Islet precursor cell (in vitro differentiated cells): ENCODE measurements at regions not wholly inside any gene's neighbourhood (a gene's known extent, or its start where the extent isn't known, plus 50 kb on each side); places are given as distances from the start of the nearest gene placed in this dataset.
"Not testable (repeated sequence)": the region's sequence is repeated elsewhere in the genome, so short reads cannot be mapped to it uniquely, and the experiment has no call there.

Source experiments
- DNase-seq: peaks from one replicate; pipeline ENCODE4 v3.0.0-alpha.2; 2018

DNA sequence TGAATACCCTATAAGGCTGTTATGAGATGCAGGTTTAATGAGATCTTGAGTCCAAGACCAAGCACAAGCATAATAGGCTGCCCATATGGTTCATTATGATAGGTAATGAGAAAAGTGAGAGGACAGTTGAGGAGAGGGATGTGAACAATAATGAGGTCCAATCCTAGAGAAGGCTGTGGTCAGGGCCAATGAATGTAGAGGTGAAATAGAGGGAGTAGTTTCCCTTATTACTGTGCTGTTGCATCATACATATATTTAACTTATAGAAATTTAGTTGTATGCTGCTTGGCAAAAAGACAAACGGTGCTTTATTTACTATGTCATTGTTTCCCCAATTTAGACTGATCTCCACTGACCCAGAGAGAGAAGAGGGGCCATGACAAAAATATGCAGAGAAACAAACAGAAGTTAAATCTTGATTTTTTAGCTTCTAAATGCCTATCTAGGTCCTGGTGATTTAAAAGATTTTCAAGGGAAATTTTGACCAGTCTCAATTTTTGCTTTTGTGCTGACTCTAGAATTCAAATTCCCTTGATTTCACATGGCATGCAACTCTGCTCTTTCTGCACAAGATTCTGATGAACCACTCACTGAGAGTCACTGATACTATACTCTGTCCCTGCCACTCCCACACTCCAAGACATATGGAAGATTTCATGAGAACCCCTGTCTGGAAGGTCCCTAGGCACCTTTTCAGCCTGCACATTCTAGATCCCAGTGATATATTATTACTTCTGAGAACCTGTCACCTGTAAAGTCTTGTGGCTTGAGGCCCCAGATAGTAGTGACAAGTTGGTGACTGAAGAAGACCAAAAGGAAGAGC is 159.7 kb downstream of the VSIG4 start:
- DNase-seq: no peak

DNA sequence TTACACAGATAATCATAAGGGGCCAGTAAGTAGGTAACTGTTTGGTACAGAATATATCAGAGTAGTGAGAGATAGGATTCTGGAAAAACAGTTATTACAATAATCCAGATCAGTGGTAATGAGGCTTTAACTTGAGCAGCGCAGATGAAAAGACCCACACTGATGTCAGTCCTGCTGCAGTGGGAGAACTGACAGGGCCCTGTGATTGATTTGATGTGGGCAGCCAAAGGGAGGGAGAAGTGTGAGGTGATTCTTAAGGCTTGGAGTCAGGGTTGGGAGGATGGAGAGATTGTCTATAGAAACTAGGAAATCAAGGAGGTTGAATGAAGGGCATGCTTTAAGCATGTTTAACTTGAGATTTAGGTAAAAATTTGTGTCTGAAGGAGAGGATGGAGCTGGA is 161.4 kb downstream of the VSIG4 start:
- no peak for DNase-seq

DNA sequence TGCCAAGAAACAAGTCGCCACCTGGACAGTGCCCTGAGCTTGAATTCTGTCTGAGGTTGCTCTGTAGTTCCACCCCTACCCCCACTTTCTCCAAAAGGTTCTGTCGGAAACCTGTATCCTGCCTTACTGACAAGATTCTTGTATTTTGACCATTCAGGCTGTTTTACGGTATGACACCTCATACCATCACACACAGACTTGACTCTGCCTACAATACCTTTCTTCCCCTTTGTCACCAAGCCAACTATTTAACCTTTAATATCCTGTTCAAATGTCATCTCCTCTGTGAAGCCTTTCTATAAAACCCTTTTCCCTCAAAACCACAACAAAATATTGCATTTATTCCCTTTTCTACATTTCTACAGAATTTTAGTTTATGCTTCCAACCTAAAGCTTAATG is 161.9 kb downstream of the VSIG4 start:
- DNase-seq: no peak

DNA sequence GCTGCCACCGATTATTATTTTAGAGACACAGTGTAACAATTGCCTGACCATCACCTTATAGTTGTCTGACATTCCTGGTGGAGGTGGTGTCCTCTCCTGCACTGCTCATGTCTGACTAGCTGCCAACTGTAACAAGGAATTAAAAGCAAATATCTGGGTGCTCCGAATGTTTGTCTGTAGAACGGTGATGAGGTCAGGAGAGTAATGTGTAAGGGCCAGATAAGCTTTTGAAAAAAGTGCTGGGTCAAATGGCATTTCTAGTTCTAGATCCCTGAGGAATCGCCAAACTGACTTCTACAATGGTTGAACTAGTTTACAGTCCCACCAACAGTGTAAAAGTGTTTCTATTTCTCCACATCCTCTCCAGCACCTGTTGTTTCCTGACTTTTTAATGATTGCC is 164.3 kb downstream of the VSIG4 start:
- DNase-seq: not testable (repeated sequence)

DNA sequence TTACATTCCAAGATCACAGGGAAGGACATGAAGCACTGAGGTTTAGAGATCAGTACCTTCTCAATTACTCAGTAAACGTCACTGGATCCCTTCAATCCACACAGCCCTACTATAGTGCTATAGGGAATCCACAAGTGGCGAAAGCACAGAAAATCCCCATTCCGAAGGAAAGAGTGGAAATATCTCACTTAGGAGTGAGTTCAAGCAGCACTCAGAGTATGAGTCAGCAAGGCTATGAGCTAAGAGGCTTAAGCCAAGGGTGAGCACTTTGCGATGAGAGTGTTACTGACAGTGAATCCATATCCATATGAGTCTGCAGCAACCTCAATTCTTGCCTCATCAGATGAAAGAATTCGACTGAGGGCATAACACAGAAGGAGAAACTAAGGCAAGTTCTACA is 165.1 kb downstream of the VSIG4 start:
- no peak for DNase-seq

DNA sequence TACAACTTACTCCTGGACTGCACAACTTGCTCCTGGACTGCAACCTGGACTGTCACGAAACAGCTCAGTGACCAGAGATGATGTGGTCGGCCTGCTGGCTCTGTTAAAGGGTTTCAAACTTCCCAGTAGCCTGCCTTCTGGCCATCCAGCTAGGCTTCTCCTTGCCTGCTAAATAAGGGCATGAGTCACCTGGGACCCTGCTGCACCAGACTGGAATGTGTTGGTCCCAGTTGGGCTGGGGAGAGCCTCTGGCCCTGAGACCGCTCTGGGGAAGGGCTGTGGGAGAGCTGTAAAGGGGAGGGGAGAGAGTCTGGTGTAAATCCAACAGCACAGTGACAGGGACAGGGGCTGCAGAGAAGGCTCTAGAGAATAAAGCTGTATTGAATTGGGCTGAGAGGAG is 165.8 kb downstream of the VSIG4 start:
- peak; percentile 91 for DNase-seq

DNA sequence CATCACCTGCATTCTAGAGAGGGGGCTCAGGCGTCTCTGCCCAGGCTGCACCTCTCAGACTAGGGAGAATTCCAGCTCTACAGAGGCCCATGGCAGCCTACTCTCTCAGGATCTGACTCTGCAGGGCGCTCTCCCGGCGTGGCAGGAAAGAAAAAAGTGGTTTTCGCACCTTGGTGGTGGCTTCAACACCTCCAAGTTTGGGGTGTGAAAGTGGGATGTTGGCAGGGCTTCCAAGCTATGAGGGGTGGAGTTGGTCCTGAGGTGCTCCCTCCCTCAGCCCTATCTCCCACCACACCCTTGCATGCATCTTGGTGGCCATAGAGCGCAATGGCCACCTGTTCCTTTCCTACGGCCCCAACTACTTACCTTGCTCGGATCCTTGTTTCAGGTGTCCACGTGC is 166.5 kb downstream of the VSIG4 start:
- DNase-seq: no peak

DNA sequence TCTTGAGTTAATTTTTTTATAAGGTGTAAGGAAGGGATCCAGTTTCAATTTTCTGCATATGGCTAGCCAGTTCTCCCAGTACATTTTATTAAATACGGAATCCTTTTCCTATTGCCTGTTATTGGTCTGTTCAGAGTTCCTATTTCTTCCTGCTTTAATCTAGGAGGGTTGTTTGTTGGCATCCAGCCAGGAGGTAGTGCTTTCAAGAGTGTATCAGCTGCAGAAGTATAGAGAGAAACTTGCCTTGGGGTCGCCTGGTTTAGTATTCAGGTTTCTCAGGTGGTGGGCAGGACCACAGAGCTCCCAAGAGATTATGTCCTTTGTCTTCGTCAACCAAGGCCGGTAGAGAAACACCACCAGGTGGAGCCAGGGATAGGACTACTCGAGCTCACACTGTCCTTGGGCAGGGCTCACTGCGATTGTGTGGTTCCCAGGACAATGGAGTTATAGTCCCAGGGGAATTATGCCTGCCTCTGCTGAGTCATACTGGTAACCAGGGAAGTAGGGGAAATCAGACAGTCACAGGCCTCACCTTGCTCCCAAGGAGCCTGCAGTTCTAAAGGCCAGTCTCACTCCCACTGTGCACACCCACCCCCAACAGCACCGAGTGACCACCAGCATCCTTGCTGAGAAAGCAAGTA is 168.1 kb downstream of the VSIG4 start:
- peak; percentile 90 for DNase-seq

DNA sequence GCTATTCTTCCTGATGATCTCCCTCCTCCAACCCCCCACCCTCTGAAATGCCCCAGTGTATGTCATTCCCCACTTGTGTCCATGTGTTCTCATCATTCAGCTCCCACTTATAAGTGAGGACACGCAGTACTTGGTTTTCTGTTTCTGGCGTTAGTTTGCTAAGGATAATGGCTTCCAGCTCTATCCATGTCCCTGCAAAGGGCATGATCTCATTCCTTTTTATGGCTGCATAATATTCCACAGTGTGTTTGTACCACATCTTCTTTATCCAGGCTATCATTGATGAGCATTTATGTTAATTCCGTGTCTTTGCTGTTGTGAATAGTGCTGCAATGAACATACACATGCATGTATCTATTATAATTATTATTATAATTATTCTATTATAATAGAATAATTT is 169.3 kb downstream of the VSIG4 start:
- not testable (repeated sequence) for DNase-seq

DNA sequence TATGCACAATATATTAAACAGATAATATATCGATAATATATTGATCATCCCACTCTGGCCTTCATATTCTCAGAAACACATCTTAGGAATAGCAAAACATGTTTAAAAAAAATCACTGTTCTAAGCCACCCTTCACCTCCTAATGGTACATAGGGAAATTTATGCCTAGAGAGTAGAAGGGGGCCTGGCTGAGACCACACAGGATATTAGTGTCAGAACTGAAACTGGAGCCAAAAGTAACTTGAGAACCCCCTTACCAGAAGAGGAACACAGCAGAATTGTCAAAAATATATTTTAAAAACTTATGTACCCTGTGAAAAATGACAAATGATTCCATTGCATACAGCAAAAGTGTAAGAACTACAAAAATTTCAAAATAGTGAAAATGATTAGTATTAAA is 173.1 kb downstream of the VSIG4 start:
- DNase-seq: no peak

DNA sequence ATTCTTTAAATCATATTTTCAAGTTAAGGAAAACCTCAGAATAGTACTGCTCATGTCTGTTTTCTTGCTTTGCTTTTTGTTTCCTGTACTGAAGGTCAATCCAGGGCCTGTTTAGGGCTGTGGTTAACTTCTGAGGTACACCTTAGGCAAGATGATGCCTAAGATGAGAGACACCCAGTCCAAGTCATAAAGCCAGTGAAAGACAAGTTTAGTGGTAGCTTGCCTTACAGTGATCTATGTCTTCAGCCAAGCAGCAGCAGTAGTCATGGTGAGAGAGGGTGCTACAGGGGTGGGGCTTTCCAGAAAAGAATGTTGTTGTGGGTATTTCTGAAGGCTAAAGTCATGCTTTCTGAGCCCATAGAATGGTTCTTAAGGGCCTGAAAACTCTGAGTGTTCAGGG is 173.7 kb downstream of the VSIG4 start:
- no peak for DNase-seq

DNA sequence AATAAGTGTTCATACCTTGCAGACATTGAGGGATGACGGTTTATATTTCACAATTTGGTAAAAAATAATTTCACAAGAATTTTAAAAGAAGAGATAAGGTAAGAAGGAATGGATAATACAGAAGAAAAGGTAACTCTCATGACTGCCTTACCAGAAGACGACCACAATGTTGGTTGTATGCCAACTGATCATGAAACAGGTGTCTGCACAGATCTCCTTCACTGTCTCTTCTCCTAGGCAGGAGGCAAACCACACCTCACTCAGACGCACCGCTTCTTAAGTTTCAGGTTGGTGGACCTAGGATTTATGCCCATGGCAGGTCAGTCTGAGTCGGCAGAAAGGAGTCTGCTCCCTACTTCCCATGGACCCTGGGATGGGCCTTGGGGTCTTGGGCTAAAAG is 177.2 kb downstream of the VSIG4 start:
- DNase-seq: no peak

DNA sequence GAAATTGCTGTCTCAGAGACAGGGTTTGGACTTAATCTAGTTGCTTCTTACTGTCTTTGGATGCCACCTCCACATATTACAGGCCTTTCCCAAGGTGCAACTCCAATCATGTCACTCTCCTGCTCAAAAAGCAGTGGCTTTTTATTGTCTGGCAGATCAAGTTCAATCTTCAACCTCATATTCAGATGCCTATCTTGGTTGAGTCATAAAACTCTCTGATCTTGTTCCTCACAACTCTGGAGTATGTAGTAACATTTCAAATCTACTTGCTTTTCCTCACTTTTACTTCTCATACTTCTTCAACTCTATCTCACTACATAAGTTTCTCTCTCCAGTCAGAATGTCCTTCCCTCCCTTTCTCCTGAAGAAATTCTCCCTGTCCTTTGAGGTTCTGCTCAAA is 180.6 kb downstream of the VSIG4 start:
- no peak for DNase-seq

DNA sequence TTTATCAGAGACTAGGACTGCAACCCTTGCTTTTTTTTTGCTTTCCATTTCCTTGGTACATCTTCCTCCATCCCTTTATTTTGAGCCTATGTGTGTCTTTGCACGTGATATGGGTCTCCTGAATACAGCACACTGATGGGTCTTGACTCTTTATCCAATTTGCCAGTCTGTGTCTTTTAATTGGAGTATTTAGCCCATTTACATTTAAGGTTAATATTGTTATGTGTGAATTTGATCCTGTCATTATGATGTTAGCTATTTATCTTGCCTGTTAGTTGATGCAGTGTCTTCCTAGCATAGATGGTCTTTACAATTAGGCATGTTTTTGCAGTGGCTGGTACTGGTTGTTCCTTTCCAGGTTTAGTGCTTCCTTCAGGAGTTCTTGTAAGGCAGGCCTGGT is 185.4 kb downstream of the VSIG4 start:
- DNase-seq: not testable (repeated sequence)

DNA sequence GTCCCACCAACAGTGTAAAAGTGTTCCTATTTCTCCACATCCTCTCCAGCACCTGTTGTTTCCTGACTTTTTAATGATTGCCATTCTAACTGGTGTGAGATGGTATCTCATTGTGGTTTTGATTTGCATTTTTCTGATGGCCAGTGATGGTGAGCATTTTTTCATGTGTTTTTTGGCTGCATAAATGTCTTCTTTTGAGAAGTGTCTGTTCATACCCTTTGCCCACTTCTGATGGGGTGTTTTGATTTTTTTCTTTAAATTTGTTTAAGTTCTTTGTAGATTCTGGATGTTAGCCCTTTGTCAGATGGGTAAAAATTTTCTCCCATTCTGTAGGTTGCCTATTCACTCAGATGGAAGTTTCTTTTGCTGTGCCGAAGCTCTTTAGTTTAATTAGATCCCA is 183.9 kb downstream of the MSN start:
- not testable (repeated sequence) for DNase-seq

DNA sequence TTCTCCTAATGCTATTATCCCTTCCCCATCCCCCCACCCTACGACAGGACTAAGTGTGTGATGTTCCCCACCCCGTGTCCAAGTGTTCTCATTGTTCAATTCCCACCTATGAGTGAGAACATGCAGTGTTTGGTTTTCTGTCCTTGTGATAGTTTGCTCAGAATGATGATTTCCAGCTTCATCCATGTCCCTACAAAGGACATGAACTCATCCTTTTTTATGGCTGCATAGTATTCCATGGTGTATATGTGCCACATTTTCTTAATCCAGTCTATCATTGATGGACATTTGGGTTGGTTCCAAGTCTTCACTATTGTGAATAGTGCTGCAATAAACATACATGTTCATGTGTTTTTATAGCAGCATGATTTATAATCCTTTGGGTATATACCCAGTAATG is 183.4 kb downstream of the MSN start:
- not testable (repeated sequence) for DNase-seq

DNA sequence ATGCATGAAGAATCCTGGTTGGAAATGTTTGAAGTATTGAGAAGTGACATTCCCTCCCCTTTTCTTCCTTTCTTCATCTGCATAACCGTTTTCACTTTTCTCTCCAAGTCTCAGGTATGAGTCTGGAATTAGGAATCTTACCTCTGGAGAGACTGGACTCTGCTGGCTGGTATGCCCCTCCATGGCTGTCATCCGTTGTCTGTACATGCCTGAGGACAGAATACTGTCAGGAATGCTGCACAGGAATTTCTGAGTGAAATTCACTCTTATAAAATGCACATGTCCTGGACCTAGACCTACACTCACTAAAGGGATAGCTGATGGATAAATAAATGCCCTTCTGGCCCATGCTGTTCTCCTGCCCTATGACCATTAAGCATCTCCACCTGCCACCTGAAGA is 179.5 kb downstream of the MSN start:
- no peak for DNase-seq

DNA sequence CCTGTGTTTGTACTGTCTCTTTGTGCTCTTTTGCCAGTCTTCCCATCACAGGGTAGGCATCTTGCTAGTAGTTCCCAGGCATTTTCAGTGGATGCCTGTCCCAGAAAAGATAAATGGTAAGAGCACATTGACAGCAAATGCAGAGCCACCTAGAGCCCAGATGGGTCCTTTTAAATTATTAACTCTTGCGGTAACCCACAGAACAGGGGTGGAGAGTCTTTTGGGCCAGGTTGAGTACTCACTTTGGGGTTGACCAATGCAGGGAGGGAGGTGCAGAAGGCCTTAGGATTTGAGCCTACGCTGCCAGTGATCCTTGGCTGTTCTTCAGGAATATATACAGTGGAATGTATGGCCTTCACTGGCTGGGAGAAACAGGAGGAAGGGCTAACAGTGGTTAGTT is 173.8 kb downstream of the MSN start:
- no peak for DNase-seq

DNA sequence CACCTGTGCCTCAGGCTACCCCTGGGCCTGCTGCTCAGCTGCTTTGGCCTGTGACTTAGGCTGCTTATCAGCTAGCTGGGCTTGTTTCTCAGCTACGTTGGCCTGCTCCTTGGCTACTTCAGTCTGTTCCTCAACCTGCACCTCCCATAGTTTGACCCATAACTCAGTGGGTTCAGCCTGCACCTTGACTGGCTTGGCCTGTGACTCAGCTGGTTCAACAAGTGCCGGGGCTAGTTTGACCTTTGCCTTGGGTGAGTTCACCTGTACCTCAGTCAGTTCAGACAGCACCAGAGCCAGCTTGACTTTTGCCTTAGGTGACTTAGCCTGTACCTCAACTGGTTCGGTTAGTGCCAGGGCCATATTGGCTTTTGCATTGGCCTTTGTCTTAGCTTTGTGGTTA is 171.2 kb downstream of the MSN start:
- DNase-seq: no peak

DNA sequence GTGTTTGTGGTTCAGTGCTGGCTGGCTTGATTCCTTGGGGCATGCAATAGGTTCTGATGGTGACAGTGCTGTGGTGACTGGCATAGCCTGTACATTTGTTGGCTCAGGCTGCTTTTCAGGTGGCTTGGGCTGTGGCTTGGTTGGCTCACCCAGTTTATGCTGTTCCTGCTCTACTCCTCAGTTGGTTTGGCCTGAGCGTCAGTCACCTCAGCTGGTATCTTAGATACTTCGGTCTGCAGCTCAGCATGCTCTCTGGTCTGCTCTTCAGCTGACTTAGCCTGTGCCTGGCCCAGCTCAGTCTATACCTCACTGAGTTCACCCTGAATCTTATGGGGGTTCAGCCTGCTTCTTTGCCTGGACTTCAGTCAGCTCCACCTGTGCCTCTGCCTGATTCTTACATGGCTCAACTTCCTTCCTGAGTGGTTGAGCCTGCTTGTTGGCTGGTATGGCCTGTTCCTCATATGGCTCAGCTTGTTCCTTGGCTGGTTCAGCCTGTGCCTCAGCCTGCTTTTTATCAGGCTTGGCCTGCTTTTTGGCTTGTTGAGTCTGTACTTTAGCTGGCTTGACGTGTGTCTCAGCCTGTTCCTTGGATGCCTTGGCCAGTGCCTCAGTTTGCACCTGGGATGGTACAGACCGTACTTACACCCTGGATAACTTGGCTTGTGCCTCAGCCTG is 170.6 kb downstream of the MSN start:
- DNase-seq: no peak

DNA sequence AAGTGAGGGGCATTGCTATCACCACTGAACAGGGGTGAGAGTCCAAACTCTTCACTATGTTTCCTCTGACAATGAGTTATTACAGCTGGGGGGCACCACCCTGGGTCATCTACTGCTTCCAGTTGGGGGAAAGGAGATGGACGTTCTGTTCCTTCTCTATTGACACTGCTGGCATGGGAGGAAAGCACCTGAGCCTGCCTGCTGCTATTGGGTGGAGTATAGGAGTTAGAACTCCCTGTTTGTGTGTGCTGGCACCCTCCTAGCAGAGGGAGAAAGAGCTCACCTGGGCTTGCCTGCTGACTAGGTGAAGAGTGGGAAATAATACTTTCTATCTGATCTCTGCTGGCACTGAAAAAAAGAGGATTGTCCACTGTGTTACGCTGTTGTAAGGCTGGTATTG is 163.8 kb downstream of the MSN start:
- DNase-seq: no peak

DNA sequence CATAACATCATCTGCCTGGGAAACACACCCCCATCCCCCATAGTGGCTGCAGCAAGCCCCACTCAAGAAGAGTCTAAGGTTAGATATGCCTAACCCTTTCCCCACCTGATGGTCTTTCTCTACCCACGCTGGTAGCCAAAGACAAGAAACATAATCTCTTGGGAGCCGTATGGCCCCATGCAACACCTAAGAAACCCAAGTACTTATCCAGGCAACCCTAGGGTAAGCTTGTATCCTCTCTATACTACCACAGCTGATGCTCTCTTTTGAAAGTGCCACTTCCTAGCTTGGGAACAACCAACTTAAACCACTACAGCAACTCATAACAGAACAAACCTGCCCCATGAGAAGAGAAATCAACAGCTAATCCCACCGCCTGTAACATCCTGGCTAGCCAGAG is 161.1 kb downstream of the MSN start:
- DNase-seq: no peak

DNA sequence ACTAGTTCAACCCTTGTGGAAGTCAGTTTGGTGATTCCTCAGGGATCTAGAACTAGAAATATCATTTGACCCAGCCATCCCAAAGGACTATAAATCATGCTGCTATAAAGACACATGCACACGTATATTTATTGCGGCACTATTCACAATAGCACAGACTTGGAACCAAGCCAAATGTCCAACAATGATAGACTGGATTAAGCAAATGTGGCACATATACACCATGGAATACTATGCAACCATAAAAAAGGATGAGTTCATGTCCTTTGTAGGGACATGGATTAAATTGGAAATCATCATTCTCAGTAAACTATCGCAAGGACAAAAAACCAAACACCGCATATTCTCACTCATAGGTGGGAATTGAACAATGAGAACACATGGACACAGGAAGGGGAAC is 157.8 kb downstream of the MSN start:
- not testable (repeated sequence) for DNase-seq
